ENCODE measurements at regions not wholly inside any gene's neighbourhood (a gene's known extent, or its start where the extent isn't known, plus 50 kb on each side); places are given as distances from the start of the nearest gene placed in this dataset.
"Not testable (repeated sequence)": the region's sequence is repeated elsewhere in the genome, so short reads cannot be mapped to it uniquely, and the experiment has no call there.

DNA sequence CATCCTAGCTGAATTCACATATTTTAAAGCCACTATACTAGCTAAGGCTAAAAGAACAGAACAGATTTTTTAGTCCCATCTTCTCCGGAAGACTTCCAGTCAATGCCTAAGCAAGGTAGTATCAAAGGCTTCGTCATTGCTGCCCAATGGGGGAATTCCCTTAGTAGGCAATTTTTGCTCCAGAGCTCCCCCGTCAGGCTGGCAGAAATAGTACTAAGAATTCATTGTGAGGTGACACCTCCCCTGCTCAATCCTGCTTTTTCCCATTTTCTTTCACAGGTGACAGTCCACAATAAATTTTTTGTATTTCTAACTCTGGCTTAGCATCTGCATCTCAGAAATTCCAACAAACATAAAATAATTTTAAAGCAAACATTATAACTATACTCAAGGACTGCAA, 52.8 kb upstream of the SRSF6 start:
- no peak for DNase-seq (ENCODE audit: low read depth)

DNA sequence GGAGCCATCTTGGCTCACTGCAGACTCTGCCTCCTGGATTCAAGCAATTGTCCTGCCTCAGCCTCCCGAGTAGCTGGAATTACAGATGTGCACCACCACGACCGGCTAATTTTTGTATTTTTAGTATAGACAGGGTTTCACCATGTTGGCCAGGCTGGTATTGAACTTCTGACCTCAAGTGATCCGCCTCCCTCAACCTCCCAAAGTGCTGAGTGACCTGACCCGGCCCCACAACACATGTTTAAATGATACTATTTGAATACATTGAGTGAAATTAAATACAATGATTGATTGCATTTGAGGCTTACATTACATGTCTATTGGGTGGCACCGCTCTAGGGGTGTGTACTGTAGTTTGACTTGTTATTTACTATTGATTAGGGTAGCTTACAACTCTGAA, 56.8 kb upstream of the SRSF6 start:
- not testable (repeated sequence) for DNase-seq (ENCODE audit: low read depth)

DNA sequence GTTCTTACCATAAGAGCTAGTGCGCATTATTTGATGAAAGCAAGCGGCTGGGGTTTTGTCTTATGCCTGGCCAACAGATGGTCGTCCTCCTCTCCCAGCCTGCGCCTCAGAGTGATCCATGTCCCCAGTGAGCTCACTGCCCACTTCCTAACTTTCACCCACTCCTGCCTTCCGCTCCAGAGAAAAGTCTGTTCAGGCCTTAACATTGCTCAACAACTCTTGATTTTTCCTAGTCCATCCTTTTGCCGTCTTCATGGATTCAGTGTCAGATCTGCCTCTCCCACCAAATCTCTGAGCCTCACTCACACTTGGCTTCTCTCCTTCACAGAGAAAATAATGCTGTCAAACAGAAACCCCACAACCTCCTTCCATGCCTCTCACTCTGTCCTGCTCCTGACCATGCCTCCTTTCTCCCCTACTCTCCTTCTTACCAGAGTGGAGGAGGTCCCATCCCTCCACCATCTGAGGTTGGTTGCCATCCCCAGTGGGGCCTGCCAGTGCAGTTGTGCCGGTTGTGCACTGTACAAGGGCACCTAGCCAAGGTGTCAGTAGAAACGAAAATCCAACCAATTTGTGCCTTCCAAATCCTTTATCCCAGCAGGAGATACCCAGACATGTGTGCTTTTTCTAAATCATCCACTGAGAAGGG, 58.9 kb upstream of the SRSF6 start:
- no peak for DNase-seq (ENCODE audit: low read depth)

DNA sequence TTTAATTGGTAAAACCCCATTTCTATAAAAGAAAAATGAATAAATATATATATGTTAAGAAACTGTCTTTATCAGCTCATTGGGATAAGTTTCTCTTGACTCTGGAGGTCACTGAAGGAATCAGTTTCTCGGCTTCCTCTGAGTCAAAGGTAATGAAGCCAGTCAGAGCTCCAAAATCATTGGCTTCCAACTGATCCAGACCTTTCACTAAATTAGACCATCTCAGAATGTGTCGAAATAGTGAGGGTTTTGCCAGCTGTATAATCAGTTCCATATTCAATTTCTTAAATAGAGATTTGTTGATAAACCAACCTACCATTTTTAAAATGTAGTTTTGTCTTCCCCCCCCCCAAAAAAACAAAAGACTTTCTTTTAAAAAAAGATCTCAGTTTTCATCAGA, 60.5 kb upstream of the SRSF6 start:
- no peak for DNase-seq (ENCODE audit: low read depth)

DNA sequence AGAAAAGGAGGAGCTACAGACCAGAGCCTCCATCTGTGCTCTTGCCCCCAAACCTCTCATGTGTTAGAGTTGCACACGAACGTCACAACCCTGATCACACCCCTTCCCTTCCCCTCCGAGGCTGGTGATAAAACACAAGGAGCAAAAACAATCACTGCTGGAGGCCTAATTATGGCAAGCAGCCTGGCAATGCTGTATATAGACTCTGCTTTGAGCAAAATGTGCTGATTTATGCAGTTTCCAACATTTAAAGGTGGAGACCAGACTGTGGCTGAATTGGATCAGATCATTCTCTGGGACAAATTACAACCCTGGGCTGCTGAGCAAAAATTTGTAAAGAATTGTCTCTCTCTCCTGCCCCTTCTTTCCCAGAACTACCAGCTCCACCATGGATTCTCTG, 64.6 kb upstream of the SRSF6 start:
- DNase-seq (ENCODE audit: low read depth) = no peak

DNA sequence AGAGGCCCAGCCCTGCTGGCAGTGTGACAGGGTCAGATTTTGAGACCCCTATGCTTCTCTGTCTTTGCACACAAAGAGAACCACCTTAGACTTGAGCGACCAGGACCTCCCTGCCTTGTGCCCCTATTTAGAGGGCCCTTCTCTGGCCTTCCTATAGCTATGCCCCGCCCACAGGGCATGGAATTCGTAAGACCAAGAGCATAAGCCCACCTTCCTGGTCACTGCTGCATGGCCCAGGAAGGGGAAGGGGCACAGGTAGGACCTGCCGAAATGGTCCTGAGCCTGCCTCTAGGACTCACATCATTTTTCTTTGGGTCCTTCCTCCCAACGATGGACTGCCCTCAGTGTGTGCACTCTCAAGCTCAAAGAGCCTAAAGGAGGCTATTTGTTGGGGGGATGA, 65.1 kb upstream of the SRSF6 start:
- no peak for DNase-seq (ENCODE audit: low read depth)

DNA sequence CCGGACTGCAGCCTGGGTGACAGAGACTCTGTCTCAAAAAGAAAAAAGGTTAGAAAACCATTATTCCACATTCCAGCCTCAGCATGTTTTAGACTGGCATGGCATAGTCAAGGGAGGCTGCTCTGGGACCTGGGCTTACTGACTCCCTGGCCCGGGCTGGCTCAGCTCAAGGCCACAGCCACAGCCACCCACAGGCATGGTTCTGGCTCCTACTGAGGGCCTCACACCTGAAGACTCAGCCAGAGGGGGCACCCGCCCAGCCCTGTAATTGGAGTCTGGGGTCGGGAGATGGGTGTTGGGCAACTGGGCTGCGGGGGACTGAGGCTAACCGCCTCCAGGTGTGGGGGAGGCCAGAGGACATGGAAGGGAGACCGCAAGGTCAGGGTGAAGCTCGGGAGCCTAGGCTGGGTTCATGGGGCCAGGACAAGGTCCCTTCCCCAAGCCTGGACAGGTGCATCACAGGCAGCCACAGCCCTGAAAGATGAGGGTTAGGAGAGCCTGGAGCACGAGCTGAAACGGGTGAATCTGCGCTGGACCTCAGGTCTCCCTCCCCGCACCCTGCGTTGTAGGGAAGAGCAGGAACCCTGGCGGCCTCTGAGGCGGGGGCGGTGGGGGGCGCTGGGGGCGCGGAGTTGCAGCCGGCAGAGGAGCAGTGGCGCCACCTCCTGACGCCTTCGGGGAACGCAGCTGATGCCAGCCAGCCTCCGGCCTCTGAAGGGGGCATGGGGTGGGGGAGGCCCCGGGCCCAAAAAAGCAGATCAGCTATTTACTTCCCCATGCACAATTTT, 67.7 kb upstream of the SRSF6 start:
- no peak for DNase-seq (ENCODE audit: low read depth)

DNA sequence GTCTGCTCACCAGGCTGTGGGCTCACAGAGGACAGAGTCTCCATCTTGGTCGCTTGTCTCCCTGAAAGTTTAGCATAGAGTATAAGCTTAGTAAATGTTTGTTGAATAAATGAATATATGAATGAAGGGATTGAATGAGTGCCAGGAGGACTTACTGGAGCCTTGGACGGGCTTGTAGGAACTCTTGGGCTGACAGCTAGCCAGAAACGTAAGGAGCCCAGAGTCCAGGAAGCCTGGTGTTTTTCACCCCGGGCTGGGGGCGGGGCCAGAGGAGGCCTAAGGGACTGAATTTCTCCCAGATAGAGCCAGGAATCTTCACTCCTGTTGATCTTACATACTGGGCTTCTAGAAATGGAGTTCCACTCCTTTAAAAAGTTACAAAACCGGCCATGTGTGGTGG, 68.5 kb upstream of the SRSF6 start:
- no peak for DNase-seq (ENCODE audit: low read depth)

DNA sequence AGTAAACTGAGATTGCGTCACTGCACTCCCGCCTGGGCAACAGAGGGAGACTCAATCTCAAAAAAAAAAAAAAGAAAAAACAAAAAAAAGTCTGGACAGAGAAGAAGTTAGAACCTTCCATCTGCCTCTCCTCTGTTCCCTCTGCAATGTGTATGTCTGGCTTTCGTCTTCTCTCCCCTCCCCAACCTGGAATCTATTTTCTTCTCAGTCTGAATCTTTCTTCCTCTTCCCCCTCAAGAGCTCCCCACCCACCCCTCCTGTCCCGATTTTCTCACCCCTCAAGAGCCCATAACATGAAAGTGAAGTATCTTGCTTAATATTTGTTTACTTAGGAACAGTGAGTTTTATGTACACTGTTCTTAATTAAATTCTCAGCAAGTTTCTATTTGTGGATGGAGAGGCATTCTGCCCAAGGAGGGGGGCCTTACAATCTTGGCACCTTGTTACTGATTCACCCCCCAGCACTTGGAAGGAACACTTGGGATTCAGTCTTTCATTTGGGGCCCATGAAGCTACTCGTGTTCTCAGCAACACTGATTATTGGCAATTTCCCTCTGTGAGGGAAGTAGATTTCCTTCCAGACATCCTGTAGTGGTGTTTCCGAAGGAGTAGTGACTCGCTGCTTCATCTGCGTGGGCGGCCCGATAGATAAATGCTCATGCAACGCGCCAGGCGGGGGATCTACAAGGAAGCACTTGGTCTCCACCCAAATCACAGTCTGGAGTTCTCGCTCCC, 69.3 kb upstream of the SRSF6 start:
- DNase-seq (ENCODE audit: low read depth) = peak; percentile 33

DNA sequence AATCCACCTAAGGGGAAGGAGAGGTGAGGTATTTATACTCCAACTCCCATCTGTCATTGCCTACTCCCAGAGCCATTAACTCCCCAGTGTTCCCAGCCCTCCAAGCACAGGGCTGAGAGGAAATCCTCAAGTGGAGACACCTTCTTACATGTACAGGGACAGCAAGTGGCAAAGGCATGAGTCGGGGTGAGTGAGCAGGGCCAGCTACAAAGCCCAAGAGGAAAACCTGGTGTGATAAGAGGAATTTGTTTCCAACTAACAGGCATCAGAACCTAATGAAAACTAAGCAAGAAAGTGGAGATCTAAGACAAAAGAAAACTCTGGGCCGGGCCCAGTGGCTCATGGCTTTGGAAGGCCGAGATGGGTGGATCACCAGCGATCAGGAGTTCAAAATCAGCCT, 70.0 kb upstream of the SRSF6 start:
- no peak for DNase-seq (ENCODE audit: low read depth)

DNA sequence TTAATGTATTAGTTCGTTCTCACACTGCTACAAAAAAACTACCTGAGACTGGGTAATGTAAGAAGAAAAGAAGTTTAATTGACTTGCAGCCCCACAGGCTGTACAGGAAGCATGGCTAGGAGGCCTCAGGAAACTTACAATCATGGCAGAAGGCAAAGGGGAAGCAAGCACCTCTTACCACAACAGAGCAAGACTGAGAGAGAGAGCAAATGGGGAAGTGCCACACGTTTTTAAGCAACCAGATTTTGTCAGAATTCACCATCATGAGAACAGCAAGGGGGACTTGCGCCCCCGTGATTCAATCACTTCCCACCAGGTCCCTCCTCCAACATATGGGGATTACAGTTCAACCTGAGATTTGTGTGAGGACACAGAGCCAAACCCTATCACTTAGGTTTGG, 70.8 kb upstream of the SRSF6 start:
- DNase-seq (ENCODE audit: low read depth) = no peak

DNA sequence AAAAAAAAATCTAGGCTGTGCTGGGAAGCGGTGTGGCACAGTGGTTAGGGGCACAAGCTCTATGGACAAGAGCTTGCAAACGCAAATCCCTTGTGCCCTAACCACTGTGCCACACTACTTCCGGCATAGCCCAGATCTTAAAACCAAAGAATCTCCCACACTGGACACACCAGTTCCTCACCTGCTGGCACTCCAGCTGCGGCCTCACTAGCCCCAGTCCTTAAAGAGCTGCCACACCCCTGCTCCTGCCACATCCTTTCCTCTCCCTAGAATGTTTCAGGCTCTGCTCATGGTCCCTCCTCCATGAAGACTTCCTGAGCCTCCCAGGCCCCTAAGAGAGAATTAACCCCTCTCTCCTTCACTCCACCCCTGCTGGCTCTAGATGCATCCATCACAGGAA, 71.8 kb upstream of the SRSF6 start:
- DNase-seq (ENCODE audit: low read depth) = no peak

DNA sequence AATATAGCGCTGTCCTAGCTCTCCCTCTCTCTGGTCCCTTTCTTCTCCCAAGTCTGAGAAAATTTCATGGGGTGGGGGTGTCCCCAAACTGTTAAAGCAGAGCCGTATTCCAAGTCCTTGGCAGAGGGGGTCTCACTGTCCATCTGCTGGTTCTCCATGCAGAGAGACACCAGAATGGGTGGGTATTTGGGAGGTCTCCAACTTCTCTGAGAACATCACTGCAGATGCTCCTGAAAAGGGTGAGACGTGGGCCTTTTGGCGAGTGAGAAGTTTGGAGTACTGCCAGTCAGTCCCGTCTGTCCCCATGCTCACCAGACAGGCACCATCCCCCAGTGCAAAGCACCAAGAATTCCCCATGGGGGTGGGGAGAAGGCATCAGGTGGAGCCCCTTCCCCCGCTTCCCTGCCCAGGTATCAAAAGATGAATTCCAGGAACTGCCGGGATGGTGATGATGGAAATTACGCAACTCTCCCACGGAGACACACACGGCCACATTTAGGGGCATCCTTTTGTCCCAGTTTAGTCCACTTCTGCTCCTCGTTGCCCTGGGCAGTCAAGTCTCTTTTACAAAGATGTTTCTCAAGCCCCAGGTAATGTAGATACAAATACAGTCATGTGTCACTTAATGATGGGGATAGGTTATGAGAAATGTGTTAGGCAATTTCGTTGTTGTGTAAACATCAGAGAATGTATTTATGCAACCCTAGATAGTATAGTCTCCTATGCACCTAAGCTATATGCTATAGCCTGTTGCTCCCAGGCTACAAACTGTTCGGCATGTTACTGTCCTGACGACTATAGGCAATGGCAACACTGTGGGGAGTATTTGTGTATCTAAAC, 73.4 kb upstream of the SRSF6 start:
- DNase-seq (ENCODE audit: low read depth) = no peak

DNA sequence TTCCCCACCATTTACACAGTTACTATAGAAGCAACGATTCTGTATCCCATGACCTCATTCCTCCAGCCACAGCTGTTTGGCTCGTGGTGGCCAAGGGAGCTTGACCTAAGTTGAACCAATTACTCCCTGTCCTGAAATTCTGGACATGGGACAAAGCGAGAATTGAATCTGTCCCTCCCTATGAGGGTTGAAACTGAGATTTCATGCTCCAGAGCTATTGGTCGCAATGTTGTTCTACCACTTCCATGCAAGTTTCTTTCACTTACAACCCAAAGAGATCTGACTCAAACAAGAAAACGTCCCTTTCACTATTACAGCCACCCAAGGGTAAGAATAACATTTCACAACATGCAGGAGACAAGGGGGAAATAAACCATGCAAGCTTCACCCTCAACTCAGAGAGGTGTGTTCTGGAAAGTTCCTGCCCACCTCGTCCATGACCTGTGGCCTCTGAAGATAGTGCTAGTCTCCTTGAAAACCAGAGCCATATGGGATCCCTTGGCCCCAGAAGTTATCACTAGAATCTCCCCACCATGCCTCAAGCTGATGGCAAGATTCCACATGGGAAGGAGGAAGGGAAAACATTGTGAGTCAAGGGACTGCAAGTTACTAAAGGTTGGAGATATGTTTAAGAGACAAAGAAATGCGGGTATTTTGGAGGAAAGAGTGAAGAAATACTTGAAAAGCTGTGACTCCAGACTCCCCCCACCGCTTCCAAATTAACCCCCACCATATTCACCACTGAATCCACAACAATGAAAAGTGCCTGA, 74.5 kb upstream of the SRSF6 start:
- peak; percentile 26 for DNase-seq (ENCODE audit: low read depth)

DNA sequence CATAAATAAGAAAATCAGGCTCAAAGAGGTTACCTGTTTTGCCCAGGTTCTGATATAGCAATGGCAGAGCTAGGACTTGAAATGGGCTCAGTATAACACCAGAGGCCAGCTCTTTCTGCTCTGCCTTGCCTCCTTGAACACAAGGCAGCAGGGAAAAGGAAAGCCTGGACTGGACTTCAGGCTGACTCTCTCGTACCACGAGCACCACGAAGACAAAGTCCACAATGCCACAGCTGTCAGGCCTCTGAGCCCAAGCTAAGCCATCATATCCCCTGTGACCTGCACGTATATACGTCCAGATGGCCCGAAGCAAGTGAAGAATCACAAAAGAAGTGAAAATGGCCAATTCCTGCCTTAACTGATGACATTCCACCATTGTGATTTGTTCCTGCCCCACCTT, 75.6 kb upstream of the SRSF6 start:
- not testable (repeated sequence) for DNase-seq (ENCODE audit: low read depth)

DNA sequence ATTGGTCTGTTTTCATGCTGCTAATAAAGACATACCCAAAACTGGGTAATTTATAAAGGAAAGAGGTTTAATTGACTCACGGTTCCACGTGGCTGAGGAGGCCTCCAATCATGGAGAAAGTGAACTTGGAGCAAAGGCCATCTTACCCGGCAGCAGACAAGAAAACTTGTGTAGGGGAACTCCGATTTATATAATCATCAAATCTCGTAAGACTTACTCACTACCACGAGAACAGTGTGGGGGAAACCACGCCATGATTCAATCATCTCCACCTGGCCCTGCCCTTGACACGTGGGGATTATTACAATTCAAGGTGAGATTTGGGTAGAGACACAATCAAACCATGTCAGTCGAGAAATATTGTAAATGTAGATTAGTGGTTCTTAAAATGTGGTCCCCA, 76.2 kb upstream of the SRSF6 start:
- DNase-seq (ENCODE audit: low read depth) = not testable (repeated sequence)

DNA sequence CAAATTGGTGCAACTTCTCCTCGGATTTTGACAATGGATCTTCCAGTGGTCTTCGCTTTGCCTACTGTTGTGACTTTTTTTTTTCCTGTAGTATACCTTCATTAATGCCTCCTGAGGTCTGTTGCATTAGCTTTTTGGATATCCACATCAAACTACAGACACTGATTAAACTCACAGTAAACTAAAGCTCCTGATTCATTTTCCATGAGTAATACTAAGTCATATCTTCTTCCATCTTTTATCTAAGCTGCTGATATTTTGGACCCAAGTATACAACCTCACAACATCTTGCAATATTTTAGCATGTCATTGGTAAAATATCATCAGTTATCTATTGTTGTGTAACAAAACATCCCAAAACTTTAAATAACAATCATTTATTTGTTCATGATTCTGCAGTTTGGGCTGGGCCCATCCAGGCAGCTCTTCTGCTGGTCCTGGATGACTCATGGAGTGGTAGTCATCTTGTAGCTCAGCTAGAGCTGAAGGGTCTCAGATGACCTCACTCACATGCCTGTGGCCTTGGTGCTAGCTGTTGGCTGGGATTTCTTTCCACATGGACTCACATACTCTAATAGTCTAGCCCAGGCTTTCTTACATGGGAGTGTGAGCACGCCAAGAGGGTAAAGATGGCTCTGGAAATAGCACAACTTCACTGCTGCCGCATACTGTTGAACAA, 78.3 kb upstream of the SRSF6 start:
- DNase-seq (ENCODE audit: low read depth) = peak; percentile 89

DNA sequence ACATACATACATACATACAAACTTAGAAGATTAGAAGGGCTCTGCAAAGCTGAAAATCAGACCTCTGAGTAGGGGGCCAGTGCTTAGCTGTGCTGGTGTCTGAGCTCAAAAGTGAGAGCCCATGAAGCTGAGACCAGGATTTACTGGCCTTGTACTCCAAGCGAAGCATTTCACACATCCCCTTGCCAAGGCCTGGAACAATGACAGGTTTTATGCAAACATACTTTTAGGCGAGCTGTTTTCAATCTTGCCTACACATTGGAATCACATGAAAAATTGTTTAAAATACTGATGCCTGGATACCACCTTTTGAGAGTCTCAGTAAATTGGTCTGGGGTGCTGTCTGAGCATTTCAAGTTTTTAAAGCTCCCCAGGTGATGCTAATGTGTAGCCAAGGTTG, 80.9 kb upstream of the SRSF6 start:
- no peak for DNase-seq (ENCODE audit: low read depth)

DNA sequence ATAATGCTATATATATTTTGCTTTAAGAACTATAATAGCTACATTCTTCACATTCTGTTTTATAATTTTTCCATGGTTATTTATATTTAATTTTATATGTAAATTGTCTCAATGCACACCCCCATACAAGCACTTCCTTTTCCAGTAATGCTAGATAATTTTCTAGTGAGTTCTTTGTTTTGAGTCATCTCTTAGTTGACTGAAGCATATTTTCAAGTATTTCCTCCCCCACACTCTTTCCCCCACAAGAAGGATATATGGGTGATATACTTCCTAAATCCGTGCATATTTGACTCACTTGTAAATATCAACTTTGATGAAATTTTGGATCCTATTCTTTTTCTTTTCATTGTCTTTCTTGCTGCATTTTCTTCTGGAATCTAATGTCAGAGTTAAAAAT, 82.1 kb upstream of the SRSF6 start:
- DNase-seq (ENCODE audit: low read depth) = no peak

DNA sequence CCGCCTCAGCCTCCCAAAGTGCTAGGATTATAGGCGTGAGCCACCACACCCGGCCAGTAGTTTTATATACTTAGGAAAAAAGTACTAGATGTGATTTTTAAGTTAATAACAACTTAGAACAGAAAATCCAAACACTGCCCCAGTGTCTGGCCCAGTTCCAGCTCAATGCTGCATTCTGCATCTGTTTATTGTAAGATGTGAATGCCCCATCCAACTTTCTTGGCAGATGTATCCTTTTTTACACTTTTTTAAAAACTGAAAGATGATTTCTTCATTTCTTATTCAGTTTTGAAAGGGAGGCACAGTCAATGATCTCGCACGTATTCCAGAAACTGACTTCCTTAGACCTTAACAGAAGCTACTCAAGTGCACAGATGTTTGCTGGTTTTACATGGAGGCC, 85.6 kb upstream of the SRSF6 start:
- DNase-seq (ENCODE audit: low read depth) = no peak

DNA sequence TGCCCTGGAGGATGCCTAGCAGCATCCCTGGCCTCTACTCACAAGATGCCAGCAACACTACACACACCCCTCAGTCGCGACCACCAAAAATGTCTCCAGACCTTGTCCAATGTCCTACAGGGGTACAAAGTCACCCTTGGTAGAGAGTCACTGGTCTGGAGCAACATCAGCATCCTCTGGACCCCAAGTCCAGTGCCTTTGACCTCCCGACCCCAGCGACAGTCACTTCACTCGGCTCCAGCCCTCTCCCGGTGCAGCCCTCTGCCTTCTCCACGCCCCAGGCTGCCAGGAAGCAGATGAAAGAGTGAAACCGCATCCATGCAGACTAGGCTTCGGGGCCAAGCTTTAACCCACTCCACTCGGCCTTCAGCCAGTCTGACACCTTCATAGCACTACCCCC, 92.0 kb upstream of the SRSF6 start:
- DNase-seq (ENCODE audit: low read depth) = no peak
